ENCODE measurements at regions not wholly inside any gene's neighbourhood (a gene's known extent, or its start where the extent isn't known, plus 50 kb on each side); places are given as distances from the start of the nearest gene placed in this dataset.

DNA sequence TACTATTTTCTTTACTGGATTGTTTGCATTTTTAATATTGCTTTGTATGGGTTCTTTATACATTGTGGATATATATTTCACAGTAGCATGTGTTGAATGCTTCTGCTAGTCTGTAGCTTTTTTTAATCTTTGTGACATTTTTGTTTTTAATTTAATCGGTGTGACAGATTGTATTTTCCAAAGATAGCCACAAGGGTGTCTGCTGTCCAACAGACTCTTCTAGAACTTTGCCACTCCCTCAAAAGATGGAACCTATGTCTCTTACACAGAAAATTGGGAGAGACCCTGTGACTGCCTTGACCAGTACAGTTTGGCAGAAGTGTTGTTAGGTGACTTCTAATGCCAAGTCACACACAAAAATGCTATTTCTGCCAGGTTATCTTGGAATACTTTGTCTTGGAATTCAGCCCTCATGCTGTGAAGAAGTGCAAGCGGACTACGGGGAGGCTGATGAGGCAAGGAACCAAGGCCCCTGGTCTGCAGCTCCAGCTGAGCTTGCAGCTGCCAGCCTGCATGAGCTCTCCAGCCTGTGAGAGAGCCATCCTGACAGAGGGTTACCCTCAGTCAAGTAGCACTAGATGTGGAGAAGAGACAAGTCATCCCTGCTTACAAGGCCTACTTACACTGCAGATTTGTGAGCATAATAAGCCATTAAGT is 110.8 kb downstream of the TDRD15 start:
- no peak for DNase-seq (ENCODE audit: low spot score)

More for the DNA sequence above, 110.8 kb downstream of the TDRD15 start:
- no peaks in the 10 kb centered on the region for H4K20me1 ChIP-seq (ENCODE audit: insufficient read depth, low read length)
- no peak overlapping the region for H2AFZ ChIP-seq (ENCODE audit: low read length)
- no TSS peak for BruUV-seq (replicated peaks)
- H3K79me2 ChIP-seq (ENCODE audit: insufficient read depth, low read length), result no peaks in the 10 kb centered on the region
- in situ Hi-C loops (cut with HindIII; ENCODE audit: extremely low pct_ligation_motif_present, low pct_unique_long_range_greater_than_20kb) (no loop called here), intact Hi-C loops (cut with micrococcal nuclease; ENCODE audit: unreplicated experiment) (no loop called here)
- no peak overlapping the region for H3K9ac ChIP-seq (ENCODE audit: insufficient read depth, low read depth, low read length)
- H3K4me3 ChIP-seq (replicated peaks in 1 of 3; ENCODE audit: insufficient read depth in 1 of 3, low read depth in 2 of 3, low read length in 3 of 3), result no peak overlapping the region
- no peaks in the 10 kb centered on the region for H3K27me3 ChIP-seq (ENCODE audit: control insufficient read depth in 1 of 2, insufficient read depth in 2 of 2, low read length in 2 of 2)
- no peaks in the 10 kb centered on the region for H3K4me1 ChIP-seq (ENCODE audit: insufficient read depth, low read length)
- no peak for FAIRE-seq
- ChIA-PET POLR2A (no interaction called here), CTCF (ENCODE audit: low intra/inter-chr PET ratio, low total read pairs) (no interaction called here)
- no peaks in the 10 kb centered on the region for H3K36me3 ChIP-seq (replicated peaks in 1 of 2; ENCODE audit: control insufficient read depth in 1 of 2, insufficient read depth in 2 of 2, low read length in 2 of 2)
- H3K9me3 ChIP-seq (ENCODE audit: low read length), result no peaks in the 10 kb centered on the region
- H3K27ac ChIP-seq (ENCODE audit: extremely low read length, insufficient read depth, low read length), result no peak overlapping the region
- TF ChIP-seq FOXM1 (CRISPR knock-in tag; IDR thresholded peaks at IDR 0.05) (no peak), ZSCAN21 (CRISPR knock-in tag; IDR thresholded peaks at IDR 0.05; ENCODE audit: borderline replicate concordance) (no peak), ZNF329 (CRISPR knock-in tag; IDR thresholded peaks at IDR 0.05; ENCODE audit: low read depth) (no peak), CBFB (CRISPR knock-in tag; IDR thresholded peaks at IDR 0.05) (no peak), ZNF121 (CRISPR knock-in tag; IDR thresholded peaks at IDR 0.05) (no peak), ZFP82 (CRISPR knock-in tag; IDR thresholded peaks at IDR 0.05; ENCODE audit: borderline replicate concordance) (no peak), ZNF207 (IDR thresholded peaks at IDR 0.05; ENCODE audit: borderline replicate concordance) (no peak), ZNF619 (CRISPR knock-in tag; IDR thresholded peaks at IDR 0.05) (no peak), JDP2 (CRISPR knock-in tag; IDR thresholded peaks at IDR 0.05; ENCODE audit: borderline replicate concordance) (no peak), SP2 (CRISPR knock-in tag; IDR thresholded peaks at IDR 0.05) (no peak), KIAA2018 (CRISPR knock-in tag; IDR thresholded peaks at IDR 0.05; ENCODE audit: borderline replicate concordance) (no peak)
- TF ChIP-seq, protein P1, sequence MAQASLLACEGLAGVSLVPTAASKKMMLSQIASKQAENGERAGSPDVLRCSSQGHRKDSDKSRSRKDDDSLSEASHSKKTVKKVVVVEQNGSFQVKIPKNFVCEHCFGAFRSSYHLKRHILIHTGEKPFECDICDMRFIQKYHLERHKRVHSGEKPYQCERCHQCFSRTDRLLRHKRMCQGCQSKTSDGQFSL (CRISPR knock-in tag; IDR thresholded peaks at IDR 0.05), result no peak
- no peak overlapping the region for H3K4me2 ChIP-seq (ENCODE audit: low read depth, low read length)
- 80% methylated on average over 3 of the region's 3 CpGs for WGBS (ENCODE audit: low lambda C conversion rate)
- no peak for ATAC-seq

All from HepG2 (cell line).